Esophagus muscularis mucosa (tissue), 3 donors: ENCODE measurements at regions not wholly inside any gene's neighbourhood (a gene's known extent, or its start where the extent isn't known, plus 50 kb on each side); places are given as distances from the start of the nearest gene placed in this dataset.

ENCODE experiments used
- CTCF ChIP-seq, 3 experiments: fragments of 200-600 bp in 2 of 3; fragments of 450-650 bp in 1 of 3; sonication (generic) in 2 of 3; IDR thresholded peaks; one replicate each; pipeline ENCODE4 v1.5.1; 2017 to 2019; ENCODE audit warnings: antibody characterized with exemption in 3 of 3, mild to moderate bottlenecking in 2 of 3, moderate library complexity in 1 of 3
- POLR2AphosphoS5 ChIP-seq, 2 donors: sonication (generic); formaldehyde crosslinking; IDR thresholded peaks; one replicate each; pipeline ENCODE4 v1.6.1; 2017; ENCODE audit warnings: antibody characterized with exemption in 2 of 2

DNA sequence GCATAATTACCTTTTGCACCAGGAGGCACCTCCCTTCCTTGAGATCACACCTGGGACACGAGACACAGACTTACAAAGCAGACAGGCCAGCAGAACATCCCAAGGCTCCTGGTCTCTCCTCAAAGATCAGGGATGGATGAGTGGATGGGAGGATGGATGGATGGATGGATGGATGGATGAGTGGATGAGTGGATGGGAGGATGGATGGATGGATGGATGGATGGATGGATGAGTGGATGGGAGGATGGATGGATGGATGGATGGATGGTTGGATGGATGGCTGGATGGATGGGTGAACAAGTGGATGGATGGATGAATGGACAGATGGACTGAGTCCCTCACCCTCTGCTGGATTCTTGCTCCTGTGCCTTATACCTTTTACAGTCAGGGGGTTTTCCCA is 364.0 kb downstream of the BCOR start:
- no peak for TF ChIP-seq CTCF (IDR thresholded peaks at IDR 0.05)
- no peak for TF ChIP-seq POLR2AphosphoS5 (IDR thresholded peaks at IDR 0.05)
